ENCODE measurements at regions not wholly inside any gene's neighbourhood (a gene's known extent, or its start where the extent isn't known, plus 50 kb on each side); places are given as distances from the start of the nearest gene placed in this dataset.

DNA sequence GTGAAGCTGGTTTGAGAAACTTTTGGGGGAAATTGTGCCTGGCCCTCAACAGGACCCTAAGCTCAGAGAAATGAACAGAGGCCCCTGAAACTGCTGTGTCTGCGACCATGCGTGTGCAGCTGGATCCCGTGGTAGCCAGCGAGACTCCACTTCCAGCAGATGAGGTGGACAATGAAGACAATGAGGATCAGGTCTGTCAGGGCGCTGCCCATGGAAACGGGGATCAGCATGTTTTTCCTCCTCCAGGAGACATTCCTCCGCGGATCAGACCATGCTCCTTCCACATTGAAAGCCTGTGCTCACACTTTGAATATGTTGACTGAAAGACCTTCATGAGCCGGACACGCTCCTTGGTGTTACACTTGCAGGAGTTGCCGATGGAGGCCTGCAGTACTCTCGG, 1439.8 kb upstream of the ALCAM start:
- no peaks in the 10 kb centered on the region for H3K79me2 ChIP-seq (replicated peaks; ENCODE audit: insufficient read depth, low read length)
- no peak overlapping the region for H2AFZ ChIP-seq (ENCODE audit: low read depth, low read length)
- no peak overlapping the region for H3K9ac ChIP-seq (ENCODE audit: low read length)
- H3K27me3 ChIP-seq (ENCODE audit: insufficient read depth, low read depth, low read length), result no peaks in the 10 kb centered on the region
- no peaks in the 10 kb centered on the region for H3K9me3 ChIP-seq (ENCODE audit: low read length)
- TF ChIP-seq CTCF (IDR thresholded peaks at IDR 0.05; ENCODE audit: poor library complexity, severe bottlenecking) (no peak), EP300 (conservative IDR thresholded peaks at IDR 0.05; ENCODE audit: poor library complexity, severe bottlenecking) (no peak), SMC3 (conservative IDR thresholded peaks at IDR 0.05; ENCODE audit: poor library complexity) (no peak), TAF1 (IDR thresholded peaks at IDR 0.05; ENCODE audit: low read depth) (no peak), MXI1 (conservative IDR thresholded peaks at IDR 0.05; ENCODE audit: poor library complexity, severe bottlenecking) (no peak), EZH2 (IDR thresholded peaks at IDR 0.05; ENCODE audit: borderline replicate concordance, insufficient read depth, low read length, poor library complexity, severe bottlenecking) (no peak), POLR2AphosphoS5 (IDR thresholded peaks at IDR 0.05) (no peak), RAD21 (conservative IDR thresholded peaks at IDR 0.05) (no peak)
- TF ChIP-seq, protein P1, sequence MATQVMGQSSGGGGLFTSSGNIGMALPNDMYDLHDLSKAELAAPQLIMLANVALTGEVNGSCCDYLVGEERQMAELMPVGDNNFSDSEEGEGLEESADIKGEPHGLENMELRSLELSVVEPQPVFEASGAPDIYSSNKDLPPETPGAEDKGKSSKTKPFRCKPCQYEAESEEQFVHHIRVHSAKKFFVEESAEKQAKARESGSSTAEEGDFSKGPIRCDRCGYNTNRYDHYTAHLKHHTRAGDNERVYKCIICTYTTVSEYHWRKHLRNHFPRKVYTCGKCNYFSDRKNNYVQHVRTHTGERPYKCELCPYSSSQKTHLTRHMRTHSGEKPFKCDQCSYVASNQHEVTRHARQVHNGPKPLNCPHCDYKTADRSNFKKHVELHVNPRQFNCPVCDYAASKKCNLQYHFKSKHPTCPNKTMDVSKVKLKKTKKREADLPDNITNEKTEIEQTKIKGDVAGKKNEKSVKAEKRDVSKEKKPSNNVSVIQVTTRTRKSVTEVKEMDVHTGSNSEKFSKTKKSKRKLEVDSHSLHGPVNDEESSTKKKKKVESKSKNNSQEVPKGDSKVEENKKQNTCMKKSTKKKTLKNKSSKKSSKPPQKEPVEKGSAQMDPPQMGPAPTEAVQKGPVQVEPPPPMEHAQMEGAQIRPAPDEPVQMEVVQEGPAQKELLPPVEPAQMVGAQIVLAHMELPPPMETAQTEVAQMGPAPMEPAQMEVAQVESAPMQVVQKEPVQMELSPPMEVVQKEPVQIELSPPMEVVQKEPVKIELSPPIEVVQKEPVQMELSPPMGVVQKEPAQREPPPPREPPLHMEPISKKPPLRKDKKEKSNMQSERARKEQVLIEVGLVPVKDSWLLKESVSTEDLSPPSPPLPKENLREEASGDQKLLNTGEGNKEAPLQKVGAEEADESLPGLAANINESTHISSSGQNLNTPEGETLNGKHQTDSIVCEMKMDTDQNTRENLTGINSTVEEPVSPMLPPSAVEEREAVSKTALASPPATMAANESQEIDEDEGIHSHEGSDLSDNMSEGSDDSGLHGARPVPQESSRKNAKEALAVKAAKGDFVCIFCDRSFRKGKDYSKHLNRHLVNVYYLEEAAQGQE (IDR thresholded peaks at IDR 0.05; ENCODE audit: borderline replicate concordance), result no peak
- no peak overlapping the region for H3K27ac ChIP-seq (ENCODE audit: low read length)
- H3F3A ChIP-seq (ENCODE audit: insufficient read depth, low read length, poor library complexity, severe bottlenecking), result no peaks in the 10 kb centered on the region
- no peak overlapping the region for H3K4me3 ChIP-seq (ENCODE audit: low read length)
- no peaks in the 10 kb centered on the region for H3K9me2 ChIP-seq (ENCODE audit: insufficient read depth, low read length)
- no peak overlapping the region for H3K4me2 ChIP-seq (ENCODE audit: low read length)
- H3K36me3 ChIP-seq (ENCODE audit: insufficient read depth, low read length), result no peaks in the 10 kb centered on the region
- no peaks in the 10 kb centered on the region for H4K20me1 ChIP-seq (ENCODE audit: insufficient read depth)

DNA sequence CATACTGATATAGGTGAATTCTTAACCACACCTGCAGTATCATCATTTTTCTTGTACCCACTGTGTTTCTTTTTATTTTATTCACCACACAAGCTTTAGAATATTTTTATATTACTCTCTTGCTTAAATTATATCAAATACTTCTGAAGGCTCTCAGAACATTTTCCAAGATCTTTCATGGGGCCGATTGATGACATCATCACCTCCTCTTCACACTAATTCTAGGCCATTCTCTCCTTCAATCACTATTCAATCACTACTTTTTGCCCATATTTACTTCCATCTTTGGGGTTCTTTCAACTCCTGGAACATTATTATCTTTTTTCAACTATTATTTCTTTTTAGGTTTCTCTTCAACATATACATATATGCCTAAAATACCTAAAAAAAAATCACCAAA, 1438.8 kb upstream of the ALCAM start:
- TF ChIP-seq, protein P1 (IDR thresholded peaks at IDR 0.05; ENCODE audit: borderline replicate concordance), result no peak
- TF ChIP-seq CTCF (IDR thresholded peaks at IDR 0.05; ENCODE audit: poor library complexity, severe bottlenecking) (no peak), TAF1 (IDR thresholded peaks at IDR 0.05; ENCODE audit: low read depth) (no peak), EZH2 (IDR thresholded peaks at IDR 0.05; ENCODE audit: borderline replicate concordance, insufficient read depth, low read length, poor library complexity, severe bottlenecking) (no peak), POLR2AphosphoS5 (IDR thresholded peaks at IDR 0.05) (no peak), EP300 (conservative IDR thresholded peaks at IDR 0.05; ENCODE audit: poor library complexity, severe bottlenecking) (no peak), RAD21 (conservative IDR thresholded peaks at IDR 0.05) (no peak)
- H3F3A ChIP-seq (ENCODE audit: insufficient read depth, low read length, poor library complexity, severe bottlenecking), result no peaks in the 10 kb centered on the region
- H3K9me3 ChIP-seq (ENCODE audit: low read length), result no peaks in the 10 kb centered on the region
- no peak overlapping the region for H2AFZ ChIP-seq (ENCODE audit: low read depth, low read length)
- H3K9me2 ChIP-seq (ENCODE audit: insufficient read depth, low read length), result no peaks in the 10 kb centered on the region
- H4K20me1 ChIP-seq (ENCODE audit: insufficient read depth), result no peaks in the 10 kb centered on the region
- H3K4me2 ChIP-seq (ENCODE audit: low read length), result no peak overlapping the region
- no peaks in the 10 kb centered on the region for H3K27me3 ChIP-seq (ENCODE audit: insufficient read depth, low read depth, low read length)
- no peak overlapping the region for H3K9ac ChIP-seq (ENCODE audit: low read length)
- no peak overlapping the region for H3K27ac ChIP-seq (ENCODE audit: low read length)
- H3K4me3 ChIP-seq (ENCODE audit: low read length), result no peak overlapping the region
- no peaks in the 10 kb centered on the region for H3K79me2 ChIP-seq (replicated peaks; ENCODE audit: insufficient read depth, low read length)
- H3K36me3 ChIP-seq (ENCODE audit: insufficient read depth, low read length), result no peaks in the 10 kb centered on the region
